ENCODE measurements at regions not wholly inside any gene's neighbourhood (a gene's known extent, or its start where the extent isn't known, plus 50 kb on each side); places are given as distances from the start of the nearest gene placed in this dataset.

DNA sequence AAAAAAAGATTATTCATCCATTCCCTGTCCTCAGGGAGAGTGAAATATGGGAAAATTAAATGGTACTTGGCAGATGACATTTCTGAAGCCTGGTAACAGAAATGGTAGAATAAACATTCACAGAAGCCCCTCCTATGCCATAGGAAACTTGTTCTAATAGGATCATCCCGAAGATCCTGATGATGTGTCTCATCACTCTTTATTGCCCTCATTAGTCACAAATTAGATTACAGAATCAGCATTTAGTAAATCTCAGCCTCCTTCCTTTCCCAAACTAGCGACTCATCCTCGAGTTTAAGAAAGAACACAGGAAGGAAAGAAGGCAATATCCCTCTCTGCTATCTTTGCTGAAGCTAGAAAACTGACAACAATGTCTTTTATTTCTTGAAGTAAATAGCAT, 154.4 kb downstream of the TMEM200A start:
- Histone ChIP-seq H3K4me3 (ENCODE audit: low read length) (no peak overlapping the region), H3K36me3 (ENCODE audit: insufficient read depth, low read length) (no peaks in the 10 kb centered on the region), H3K27ac (ENCODE audit: low read depth in 1 of 2, low read length in 2 of 2) (no peak overlapping the region), H3K4me1 (ENCODE audit: insufficient read depth, low read length) (peaks cover 20% of the 10 kb centered on the region), H3K9me3 (ENCODE audit: control insufficient read depth in 1 of 2, insufficient read depth in 1 of 2, low read length in 2 of 2) (peaks cover 5 to 8% of the 10 kb centered on the region in 2 experiments), H3K27me3 (ENCODE audit: control insufficient read depth in 1 of 2, insufficient read depth in 2 of 2, low read length in 2 of 2) (no peaks in the 10 kb centered on the region)
- no peak for ATAC-seq (ENCODE audit: poor library complexity)
- H3K27ac Mint-ChIP-seq, result no peak overlapping the region
- H3K4me3 Mint-ChIP-seq, result no peak overlapping the region
- peaks cover 10% of the 10 kb centered on the region for H3K9me3 Mint-ChIP-seq
- H3K4me1 Mint-ChIP-seq (ENCODE audit: low read depth), result peaks cover 56% of the 10 kb centered on the region
- DNase-seq, result no peak
- TF ChIP-seq, protein P1, sequence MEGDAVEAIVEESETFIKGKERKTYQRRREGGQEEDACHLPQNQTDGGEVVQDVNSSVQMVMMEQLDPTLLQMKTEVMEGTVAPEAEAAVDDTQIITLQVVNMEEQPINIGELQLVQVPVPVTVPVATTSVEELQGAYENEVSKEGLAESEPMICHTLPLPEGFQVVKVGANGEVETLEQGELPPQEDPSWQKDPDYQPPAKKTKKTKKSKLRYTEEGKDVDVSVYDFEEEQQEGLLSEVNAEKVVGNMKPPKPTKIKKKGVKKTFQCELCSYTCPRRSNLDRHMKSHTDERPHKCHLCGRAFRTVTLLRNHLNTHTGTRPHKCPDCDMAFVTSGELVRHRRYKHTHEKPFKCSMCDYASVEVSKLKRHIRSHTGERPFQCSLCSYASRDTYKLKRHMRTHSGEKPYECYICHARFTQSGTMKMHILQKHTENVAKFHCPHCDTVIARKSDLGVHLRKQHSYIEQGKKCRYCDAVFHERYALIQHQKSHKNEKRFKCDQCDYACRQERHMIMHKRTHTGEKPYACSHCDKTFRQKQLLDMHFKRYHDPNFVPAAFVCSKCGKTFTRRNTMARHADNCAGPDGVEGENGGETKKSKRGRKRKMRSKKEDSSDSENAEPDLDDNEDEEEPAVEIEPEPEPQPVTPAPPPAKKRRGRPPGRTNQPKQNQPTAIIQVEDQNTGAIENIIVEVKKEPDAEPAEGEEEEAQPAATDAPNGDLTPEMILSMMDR (IDR thresholded peaks at IDR 0.05), result no peak
- ChIA-PET CTCF (no interaction called here), POLR2A (no interaction called here)
- H3K27me3 Mint-ChIP-seq, result no peaks in the 10 kb centered on the region
- intact Hi-C loops (cut with DNase I, micrococcal nuclease), result no loop called here
- no peaks in the 10 kb centered on the region for H3K36me3 Mint-ChIP-seq (ENCODE audit: low read depth)

DNA sequence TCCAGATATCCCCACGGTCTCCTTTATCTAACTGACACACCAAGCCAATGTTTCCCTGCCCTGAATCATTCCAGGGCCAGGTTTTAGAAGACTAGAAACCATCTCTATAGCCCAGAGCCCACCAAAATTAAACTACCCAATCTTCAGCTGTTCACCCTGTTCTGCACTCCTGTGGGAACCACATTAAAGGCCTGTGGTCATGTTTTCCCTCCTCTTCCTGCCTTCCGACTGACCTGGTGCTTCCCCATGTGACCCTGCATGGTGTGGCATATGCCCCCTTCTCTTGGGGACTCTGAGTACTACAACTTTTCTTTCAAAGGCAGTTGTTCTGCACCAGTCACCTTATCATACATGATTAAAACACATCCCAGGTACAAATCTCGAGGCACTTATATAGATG, 155.0 kb downstream of the TMEM200A start:
- Mint-ChIP-seq H3K4me1 (ENCODE audit: low read depth) (peaks cover 60% of the 10 kb centered on the region), H3K36me3 (ENCODE audit: low read depth) (no peaks in the 10 kb centered on the region), H3K4me3 (no peak overlapping the region), H3K27me3 (no peaks in the 10 kb centered on the region), H3K27ac (peak overlapping the region; percentile 5), H3K9me3 (peaks cover 10% of the 10 kb centered on the region)
- intact Hi-C loops (cut with DNase I, micrococcal nuclease), result no loop called here
- no peak overlapping the region for H3K27ac ChIP-seq (ENCODE audit: low read depth in 1 of 2, low read length in 2 of 2)
- H3K36me3 ChIP-seq (ENCODE audit: insufficient read depth, low read length), result no peaks in the 10 kb centered on the region
- no peak overlapping the region for H3K4me3 ChIP-seq (ENCODE audit: low read length)
- H3K4me1 ChIP-seq (ENCODE audit: insufficient read depth, low read length), result peaks cover 25% of the 10 kb centered on the region
- peaks cover 5 to 6% of the 10 kb centered on the region in 2 experiments for H3K9me3 ChIP-seq (ENCODE audit: control insufficient read depth in 1 of 2, insufficient read depth in 1 of 2, low read length in 2 of 2)
- no peak for ATAC-seq (ENCODE audit: poor library complexity)
- ChIA-PET CTCF (no interaction called here), POLR2A (no interaction called here)
- no peaks in the 10 kb centered on the region for H3K27me3 ChIP-seq (ENCODE audit: control insufficient read depth in 1 of 2, insufficient read depth in 2 of 2, low read length in 2 of 2)
- TF ChIP-seq, protein P1 (IDR thresholded peaks at IDR 0.05), result no peak
- no peak for DNase-seq

DNA sequence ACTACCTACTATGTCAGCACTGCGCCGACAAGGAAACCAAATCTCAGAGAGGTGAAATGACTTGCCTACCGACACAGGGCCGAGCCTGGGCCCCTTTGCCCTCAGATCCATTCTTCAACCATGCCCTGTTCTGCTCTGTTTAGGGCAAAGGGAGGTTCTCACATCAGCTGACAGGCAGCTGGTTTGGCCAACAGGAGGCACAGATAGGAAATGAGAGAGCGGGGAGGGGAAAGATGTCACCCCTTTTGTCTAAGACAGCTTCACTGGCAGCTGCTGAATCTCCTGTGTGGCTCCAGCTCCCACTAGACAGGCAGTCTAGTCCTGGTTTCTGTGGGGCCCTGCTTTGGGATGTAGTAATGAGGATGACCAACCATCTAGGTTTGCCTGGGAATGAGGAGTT, 158.7 kb downstream of the TMEM200A start:
- H3K4me3 Mint-ChIP-seq, result no peak overlapping the region
- H3K4me1 Mint-ChIP-seq (ENCODE audit: low read depth), result peaks cover 49% of the 10 kb centered on the region
- Histone ChIP-seq H3K36me3 (ENCODE audit: insufficient read depth, low read length) (no peaks in the 10 kb centered on the region), H3K9me3 (ENCODE audit: control insufficient read depth in 1 of 2, insufficient read depth in 1 of 2, low read length in 2 of 2) (peaks cover 4 to 5% of the 10 kb centered on the region in 2 experiments), H3K27ac (ENCODE audit: low read depth in 1 of 2, low read length in 2 of 2) (peak overlapping the region; percentile 47 to 56), H3K4me3 (ENCODE audit: low read length) (no peak overlapping the region), H3K27me3 (ENCODE audit: control insufficient read depth in 1 of 2, insufficient read depth in 2 of 2, low read length in 2 of 2) (no peaks in the 10 kb centered on the region), H3K4me1 (ENCODE audit: insufficient read depth, low read length) (peaks cover 27% of the 10 kb centered on the region)
- H3K36me3 Mint-ChIP-seq (ENCODE audit: low read depth), result no peaks in the 10 kb centered on the region
- TF ChIP-seq, protein P1 (IDR thresholded peaks at IDR 0.05), result no peak
- intact Hi-C loops (cut with DNase I, micrococcal nuclease), result no loop called here
- peaks cover 6% of the 10 kb centered on the region for H3K9me3 Mint-ChIP-seq
- ATAC-seq (ENCODE audit: poor library complexity) (peak; percentile 59), DNase-seq (peak in 4 of 14 experiments; percentile 17 to 33 (median 24))
- H3K27ac Mint-ChIP-seq, result peak overlapping the region; percentile 50
- POLR2A ChIA-PET, result interaction anchor here (1.2 to 1.9 kb wide), 3 partner anchors 11 to 52 kb away, joined by 3 to 12 read pairs (median 5); no protein-coding TSS in a partner anchor
- CTCF ChIA-PET, result no interaction called here
- no peaks in the 10 kb centered on the region for H3K27me3 Mint-ChIP-seq

Data from CD4-positive, alpha-beta T cell (primary cell).